ENCODE measurements at regions not wholly inside any gene's neighbourhood (a gene's known extent, or its start where the extent isn't known, plus 50 kb on each side); places are given as distances from the start of the nearest gene placed in this dataset.

- intact Hi-C loops (cut with DNase I) = no loop called here
- no peak for DNase-seq
These were observed 54.5 kb upstream of the FAM78B start for GRCh38 chr1:166221316-166221715.

- peak in 1 of 10 donors; percentile 59 for DNase-seq
- intact Hi-C loops (cut with DNase I) = no loop called here
These were observed 67.1 kb upstream of the FAM78B start for GRCh38 chr1:166233750-166234366.

DNA sequence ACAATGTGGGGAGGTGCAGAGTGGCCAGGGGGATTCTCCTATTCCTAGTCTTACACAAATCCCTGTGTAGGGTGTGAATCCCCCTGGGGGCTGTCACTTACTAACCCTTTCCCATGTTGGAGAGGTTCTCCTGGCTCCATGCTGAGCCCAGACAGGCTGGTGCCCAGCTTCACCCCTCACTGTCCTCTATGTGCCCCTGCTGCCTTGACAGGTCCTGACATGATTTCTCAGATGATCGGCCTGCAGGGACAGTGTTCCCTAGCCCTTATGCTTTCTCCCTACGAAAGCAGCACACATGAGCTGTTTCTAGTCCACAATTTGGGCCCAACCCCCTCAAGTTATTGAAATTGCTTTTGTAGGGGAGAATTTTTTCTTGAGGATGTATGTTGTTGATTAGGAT lies 68.9 kb upstream of the FAM78B start:
- intact Hi-C loops (cut with DNase I) = no loop called here
- DNase-seq = no peak

- intact Hi-C loops (cut with DNase I) = no loop called here
- no peak for DNase-seq
These were observed 70.9 kb upstream of the FAM78B start for GRCh38 chr1:166237675-166238074.

DNA sequence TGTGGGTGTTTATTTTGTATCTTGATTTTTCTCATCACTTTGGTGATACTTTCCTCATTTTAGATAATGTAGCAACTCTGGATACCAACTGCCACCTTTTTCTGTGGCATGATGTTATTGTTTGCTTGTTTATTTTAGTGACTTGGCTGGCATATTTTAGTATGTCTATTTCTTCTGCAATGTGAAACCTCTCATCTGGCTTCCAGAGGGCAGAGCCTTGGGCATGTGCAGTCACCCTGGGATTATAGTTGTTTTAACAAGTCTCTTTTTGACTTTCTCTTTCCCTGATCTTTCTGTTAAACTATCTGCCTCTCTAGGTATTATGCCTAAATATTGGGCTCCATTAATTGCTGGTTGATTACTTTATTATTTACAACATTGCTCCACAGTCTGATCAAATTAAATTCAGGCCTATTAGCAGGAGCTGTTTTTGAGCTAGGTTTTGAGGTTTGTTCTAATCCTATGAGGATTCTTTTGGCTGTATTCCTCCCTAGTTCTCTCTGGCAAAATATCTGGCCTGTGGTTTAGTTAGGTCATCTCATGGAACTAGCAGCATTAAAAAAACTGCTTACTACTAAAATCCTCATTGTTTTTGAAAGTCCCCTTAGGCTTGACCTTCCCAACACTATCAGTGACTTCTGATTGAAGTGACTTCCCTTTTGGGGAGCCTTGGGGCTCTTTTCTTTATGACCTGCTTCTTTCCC lies 86.4 kb upstream of the FAM78B start:
- intact Hi-C loops (cut with DNase I) = no loop called here
- no peak for DNase-seq

DNA sequence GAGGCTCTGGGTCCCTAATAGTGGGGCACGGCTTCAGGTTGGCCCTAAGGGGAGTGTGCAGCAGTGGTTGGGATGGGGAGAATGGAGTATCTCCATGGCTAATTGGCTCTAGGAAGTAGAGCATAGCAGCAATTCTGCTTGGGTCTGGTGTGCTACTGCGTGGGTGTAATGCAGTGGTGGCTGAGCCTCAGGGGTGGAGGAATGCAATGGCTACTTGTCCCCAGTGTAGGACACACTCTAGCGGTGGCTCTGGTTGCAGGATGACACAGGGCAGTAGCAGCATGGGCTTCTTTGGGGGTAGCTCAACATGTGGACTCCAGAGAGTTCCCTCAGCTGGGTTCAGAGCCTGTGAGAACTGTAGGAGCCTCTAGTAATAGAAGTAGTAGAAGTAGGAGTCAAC lies 91.2 kb upstream of the FAM78B start:
- no peak for DNase-seq
- intact Hi-C loops (cut with DNase I) = no loop called here

DNA sequence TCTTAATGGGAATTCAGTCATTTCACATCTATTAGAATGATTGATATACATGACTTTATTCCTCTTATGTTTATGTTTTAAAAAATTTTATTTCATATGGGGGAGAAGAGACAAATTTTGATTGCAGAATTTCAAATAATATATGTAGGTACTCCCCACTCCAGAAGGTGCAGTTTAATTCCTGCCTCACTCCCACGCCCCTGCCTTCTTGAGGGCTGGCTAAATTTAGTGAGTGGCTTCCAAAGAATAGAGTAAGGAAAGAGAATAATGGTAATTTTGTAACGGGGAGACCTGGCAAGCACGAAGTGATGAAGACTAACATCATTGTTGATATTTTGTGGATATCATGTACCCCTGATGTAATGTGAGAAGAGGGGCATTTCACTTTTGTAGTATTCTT lies 94.7 kb upstream of the FAM78B start:
- intact Hi-C loops (cut with DNase I) = no loop called here

GRCh38 chr1:166270476-166271150 lies 103.8 kb upstream of the FAM78B start:
- intact Hi-C loops (cut with DNase I) = no loop called here
- no peak for DNase-seq

More for the DNA sequence above, 94.7 kb upstream of the FAM78B start:
- DNase-seq = no peak

- DNase-seq = no peak
- intact Hi-C loops (cut with DNase I) = no loop called here
These were observed 104.3 kb upstream of the FAM78B start for GRCh38 chr1:166271151-166271538.

DNA sequence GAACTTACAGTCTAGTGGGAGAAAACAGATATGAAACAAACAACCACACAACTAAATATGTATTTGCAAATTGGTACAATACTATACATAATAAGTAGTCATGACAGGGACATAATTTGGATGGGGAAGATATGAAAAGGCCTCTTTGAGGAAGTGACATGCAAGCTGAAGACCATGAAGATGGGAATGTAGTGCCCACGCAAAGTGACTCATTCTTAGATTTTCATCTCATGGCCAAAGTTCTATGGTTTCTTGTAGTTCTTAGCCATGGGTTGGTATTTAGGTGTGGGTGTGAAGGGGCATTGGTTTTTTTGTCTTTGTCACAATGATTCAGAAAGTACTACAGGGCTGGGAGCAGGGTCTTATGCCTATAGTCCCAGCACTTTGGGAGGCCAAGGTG lies 105.4 kb upstream of the FAM78B start:
- no peak for DNase-seq
- intact Hi-C loops (cut with DNase I) = no loop called here

DNA sequence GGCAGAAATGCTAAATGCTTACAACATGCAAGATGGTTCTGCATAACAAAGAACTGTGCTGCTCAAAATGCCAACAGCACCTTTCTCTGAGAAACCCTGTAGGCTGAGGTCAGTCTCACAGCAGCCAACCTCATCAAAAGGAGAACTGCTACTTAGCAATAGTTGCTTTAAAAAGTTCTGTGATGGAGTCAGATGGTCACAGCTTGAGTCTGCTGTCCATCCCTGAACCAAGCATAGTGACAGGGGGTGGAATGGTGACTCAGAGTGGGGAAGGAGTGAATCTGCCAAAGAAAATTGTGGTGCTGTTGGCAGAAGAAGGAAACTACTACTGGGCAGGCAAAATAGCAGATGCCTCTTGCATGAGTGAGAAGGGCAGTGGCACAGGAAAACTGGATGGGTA lies 106.0 kb upstream of the FAM78B start:
- DNase-seq = peak in 2 of 10 donors; percentile 13 to 18
- intact Hi-C loops (cut with DNase I) = no loop called here

- intact Hi-C loops (cut with DNase I) = no loop called here
- DNase-seq = no peak
These were observed 106.8 kb upstream of the FAM78B start for GRCh38 chr1:166273618-166274017.

DNA sequence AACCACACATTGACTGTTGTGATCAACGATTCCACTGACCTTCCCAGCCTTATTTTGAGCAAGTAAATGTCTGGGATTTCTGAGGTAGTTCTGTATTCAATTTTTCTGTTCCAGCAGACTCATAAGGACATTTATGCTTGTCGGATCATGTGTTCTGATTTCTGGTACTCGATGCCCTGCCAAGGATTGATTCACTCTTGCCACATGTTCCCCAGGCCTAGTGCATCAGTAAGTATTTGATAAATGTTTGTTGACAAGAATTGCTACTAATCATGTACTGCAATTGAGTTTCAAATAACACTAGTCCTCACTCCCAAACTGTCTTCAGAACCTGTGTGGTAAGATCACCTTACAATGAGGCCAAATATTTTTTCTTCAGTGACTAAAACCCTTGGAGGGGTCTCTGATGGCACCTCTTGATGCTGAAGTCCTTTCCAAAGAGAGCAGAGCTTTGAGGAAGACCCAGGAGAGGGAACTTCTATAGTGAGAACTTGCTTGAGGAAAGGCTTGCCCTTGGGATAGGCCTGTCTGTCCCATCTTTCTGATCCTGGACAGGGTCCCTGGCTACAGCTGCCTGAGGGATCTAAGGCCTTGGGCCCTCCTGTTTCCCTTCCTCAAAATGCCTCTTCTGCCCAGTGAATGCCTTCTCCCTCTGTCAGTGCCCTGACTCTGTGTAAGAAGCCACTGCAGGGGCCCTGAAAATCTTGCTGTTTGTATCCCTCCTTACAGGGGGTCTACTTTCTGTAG lies 115.8 kb upstream of the FAM78B start:
- intact Hi-C loops (cut with DNase I) = no loop called here
- no peak for DNase-seq

DNA sequence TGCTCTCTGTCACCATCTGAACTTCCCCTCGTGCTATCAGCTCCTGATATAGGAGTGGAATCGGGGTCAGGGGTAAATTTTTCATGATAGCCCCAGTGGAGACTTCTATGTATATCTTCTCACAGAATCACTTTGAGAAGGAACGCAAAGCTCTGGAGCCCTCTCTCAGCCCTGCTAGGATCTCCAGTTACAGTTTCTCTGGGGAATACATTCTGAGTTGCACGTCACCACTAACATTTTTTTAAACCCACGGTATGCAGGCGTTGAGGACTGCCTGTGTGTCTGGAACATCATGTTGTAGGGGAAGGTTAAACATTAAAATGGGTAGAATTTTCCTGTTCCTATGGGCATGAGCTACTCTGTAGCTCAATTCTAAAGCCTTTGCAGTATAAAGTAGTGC lies 116.4 kb upstream of the FAM78B start:
- intact Hi-C loops (cut with DNase I) = no loop called here
- DNase-seq = no peak

- intact Hi-C loops (cut with DNase I) = no loop called here
- DNase-seq = no peak
These were observed 116.8 kb upstream of the FAM78B start for GRCh38 chr1:166283600-166283999.

DNA sequence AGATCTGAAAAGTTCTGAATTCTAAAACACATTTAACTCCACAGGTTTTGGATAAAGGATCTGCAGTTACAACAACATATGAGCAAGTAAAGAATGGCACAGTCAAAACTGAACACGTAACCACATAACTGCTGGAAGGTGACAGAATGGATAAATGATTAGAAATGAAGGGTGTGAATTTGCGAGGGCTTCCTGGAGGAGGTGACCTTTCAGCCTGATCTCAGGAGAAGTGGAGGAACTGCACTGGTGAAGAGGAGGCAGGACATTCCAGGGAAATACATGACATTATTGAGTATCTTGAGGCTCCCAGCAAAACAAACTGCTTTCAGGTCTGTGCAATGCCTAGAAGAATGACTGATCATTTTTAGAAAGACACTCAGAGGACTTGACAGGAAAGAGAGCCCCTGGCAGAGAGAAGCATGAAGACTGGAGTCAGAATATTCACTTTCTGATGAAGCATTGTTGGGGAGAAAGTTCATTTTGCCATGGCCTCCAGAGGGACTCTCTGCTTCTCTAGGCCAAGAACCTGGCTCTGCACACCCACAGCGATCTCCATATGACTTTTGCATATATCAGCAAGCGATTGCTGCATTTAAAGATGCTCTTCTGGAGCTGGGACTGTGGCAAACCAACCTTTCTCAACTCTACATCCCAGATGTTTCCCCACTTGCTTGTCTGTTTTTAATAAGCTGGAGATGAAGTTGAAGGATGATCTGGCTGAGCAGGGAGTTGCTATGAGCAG lies 122.7 kb upstream of the FAM78B start:
- no peak for DNase-seq
- intact Hi-C loops (cut with DNase I) = no loop called here

DNA sequence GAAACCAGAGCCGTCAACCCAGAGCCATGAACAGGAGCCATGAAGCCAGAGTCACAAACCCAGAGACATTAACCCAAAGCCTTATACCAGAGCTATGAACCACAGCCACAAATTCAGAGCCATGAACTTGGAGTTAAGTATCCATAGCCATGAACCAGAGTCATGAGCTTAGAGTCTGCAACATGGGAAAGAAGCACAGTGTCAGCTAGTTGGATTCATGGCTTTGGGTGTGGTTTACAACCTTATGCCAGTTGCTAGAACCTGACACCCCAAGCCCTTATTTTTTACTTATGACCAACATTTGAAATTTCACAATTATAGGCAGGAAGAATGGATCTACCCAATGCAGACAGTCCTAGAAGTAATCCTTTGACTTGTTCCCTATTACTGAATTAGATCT lies 128.9 kb upstream of the FAM78B start:
- intact Hi-C loops (cut with DNase I) = no loop called here
- no peak for DNase-seq

DNA sequence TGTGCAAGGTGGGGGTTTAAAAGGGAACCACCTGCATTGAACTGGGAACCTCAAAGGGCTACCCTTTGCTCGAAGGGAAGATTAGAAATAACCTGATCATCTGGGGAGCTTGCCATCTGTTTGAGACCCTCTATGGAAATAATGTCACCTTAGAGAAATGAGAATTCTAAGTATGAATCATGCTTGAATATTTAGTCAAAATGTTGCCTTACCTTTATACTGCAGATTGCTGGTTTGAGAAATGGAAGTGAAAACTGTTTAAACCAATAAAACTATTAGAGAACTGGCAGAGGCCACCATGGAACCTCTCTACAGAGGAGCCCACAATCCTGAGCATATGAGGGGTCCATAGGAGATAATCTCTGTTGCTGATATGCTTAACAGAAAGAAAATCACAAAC lies 131.2 kb upstream of the FAM78B start:
- intact Hi-C loops (cut with DNase I) = no loop called here

DNA sequence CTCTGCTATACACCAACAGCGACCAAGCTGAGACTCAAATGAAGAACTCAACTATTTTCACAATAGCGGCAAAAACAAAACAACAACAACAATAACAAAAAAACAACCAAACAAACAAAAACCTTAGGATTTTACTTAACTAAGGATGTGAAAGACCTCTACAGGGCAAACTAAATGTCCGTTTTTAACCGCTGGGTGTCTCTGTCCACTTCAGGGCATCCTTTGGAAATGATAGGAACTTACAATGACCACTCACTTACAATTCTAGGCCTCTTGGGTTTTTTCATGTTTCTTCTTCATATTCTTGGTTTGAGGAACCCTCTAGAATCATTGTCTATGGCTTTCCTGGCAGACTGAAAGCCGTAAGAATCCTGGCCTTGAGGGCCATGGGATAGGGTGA lies 134.0 kb upstream of the FAM78B start:
- DNase-seq = no peak
- intact Hi-C loops (cut with DNase I) = no loop called here

More for the DNA sequence above, 131.2 kb upstream of the FAM78B start:
- DNase-seq = no peak

DNA sequence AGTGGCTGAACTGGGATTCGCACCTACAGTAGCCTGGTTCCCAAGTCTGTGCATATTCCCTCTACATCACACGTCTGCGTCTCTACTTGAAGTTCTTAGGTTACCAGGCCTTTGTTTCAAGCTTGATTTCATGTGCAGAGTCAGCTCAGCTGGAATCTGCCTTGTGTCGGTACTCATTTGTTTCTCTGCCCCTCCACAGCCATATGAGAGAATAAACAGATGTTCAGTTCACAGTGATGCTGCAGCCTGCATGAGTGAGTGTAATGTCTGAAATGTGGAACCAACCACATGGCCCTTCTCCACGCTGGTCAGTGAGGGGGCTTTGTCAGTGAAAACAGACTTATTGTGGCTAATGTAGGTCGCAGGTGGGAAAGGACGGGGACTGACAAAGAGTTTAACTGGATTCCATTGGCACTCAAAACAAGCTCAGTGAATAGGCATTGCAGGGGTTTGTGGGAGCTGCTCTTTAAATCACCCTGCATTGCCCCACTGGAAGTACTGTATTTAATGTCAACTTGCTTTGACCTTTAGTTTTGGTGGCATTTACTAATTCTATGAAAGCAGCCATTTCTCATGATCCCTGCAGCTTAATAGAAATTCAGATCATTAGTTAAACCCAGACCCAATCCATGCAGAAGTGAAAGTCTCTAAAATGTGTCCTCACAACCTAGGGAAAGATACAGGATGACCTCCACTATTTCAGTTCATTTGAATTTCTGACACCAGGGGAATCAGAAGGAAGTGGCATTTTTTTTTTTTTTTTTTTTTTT lies 136.4 kb upstream of the FAM78B start:
- DNase-seq = no peak
- intact Hi-C loops (cut with DNase I) = no loop called here

Measured in posterior cingulate gyrus (tissue), 11 donors.